GM21717 (cell line): ENCODE measurements at regions not wholly inside any gene's neighbourhood (a gene's known extent, or its start where the extent isn't known, plus 50 kb on each side); places are given as distances from the start of the nearest gene placed in this dataset.

ENCODE experiments used
- ATAC-seq: cut with Tn5 transposase; IDR thresholded peaks from one replicate; pipeline ENCODE4 v1.9.1; 2021; ENCODE audit warnings: mild to moderate bottlenecking, moderate library complexity; ENCODE audit not compliant: unreplicated experiment

GRCh38 chr3:77837456-77838025 is 797.6 kb downstream of the ROBO2 start:
- ATAC-seq = no peak

GRCh38 chr3:77859156-77859555 is 819.3 kb downstream of the ROBO2 start:
- no peak for ATAC-seq

- no peak for ATAC-seq
These were observed 828.8 kb downstream of the ROBO2 start for GRCh38 chr3:77868725-77869124.

GRCh38 chr3:77869423-77869822 is 829.5 kb downstream of the ROBO2 start:
- no peak for ATAC-seq

- ATAC-seq = no peak
These were observed 831.5 kb downstream of the ROBO2 start for GRCh38 chr3:77871436-77871835.

GRCh38 chr3:77873598-77873997 is 833.7 kb downstream of the ROBO2 start:
- ATAC-seq = no peak

- ATAC-seq = no peak
These were observed 845.5 kb downstream of the ROBO2 start for GRCh38 chr3:77885381-77885780.

- ATAC-seq = no peak
These were observed 847.7 kb downstream of the ROBO2 start for GRCh38 chr3:77887611-77888010.

- no peak for ATAC-seq
These were observed 849.7 kb downstream of the ROBO2 start for GRCh38 chr3:77889616-77890015.

- no peak for ATAC-seq
These were observed 858.7 kb downstream of the ROBO2 start for GRCh38 chr3:77898621-77899020.

GRCh38 chr3:77902675-77903074 is 862.8 kb downstream of the ROBO2 start:
- ATAC-seq = no peak

GRCh38 chr3:77906102-77906709 is 866.3 kb downstream of the ROBO2 start:
- ATAC-seq = no peak

- ATAC-seq = no peak
These were observed 873.8 kb downstream of the ROBO2 start for GRCh38 chr3:77913524-77914174.

GRCh38 chr3:77915336-77915735 is 875.4 kb downstream of the ROBO2 start:
- ATAC-seq = no peak

- no peak for ATAC-seq
These were observed 877.3 kb downstream of the ROBO2 start for GRCh38 chr3:77917225-77917624.

GRCh38 chr3:77919244-77919643 is 879.3 kb downstream of the ROBO2 start:
- ATAC-seq = no peak

- no peak for ATAC-seq
These were observed 891.5 kb downstream of the ROBO2 start for GRCh38 chr3:77931255-77932009.

GRCh38 chr3:77932926-77933325 is 893.0 kb downstream of the ROBO2 start:
- no peak for ATAC-seq

GRCh38 chr3:77933926-77934325 is 894.0 kb downstream of the ROBO2 start:
- no peak for ATAC-seq

- ATAC-seq = no peak
These were observed 895.5 kb downstream of the ROBO2 start for GRCh38 chr3:77935418-77935817.

GRCh38 chr3:77939726-77940125 is 899.8 kb downstream of the ROBO2 start:
- ATAC-seq = no peak

- no peak for ATAC-seq
These were observed 903.7 kb downstream of the ROBO2 start for GRCh38 chr3:77943598-77943997.
